ENCODE measurements at regions not wholly inside any gene's neighbourhood (a gene's known extent, or its start where the extent isn't known, plus 50 kb on each side); places are given as distances from the start of the nearest gene placed in this dataset.

- Histone ChIP-seq H3K4me3 (no peak overlapping the region), H3K4me1 (peaks cover 0 to 31% (median 15%) of the 10 kb centered on the region in 4 donors), H3K27ac (no peak overlapping the region), H3K36me3 (no peaks in the 10 kb centered on the region), H3K9me3 (no peaks in the 10 kb centered on the region), H3K27me3 (no peaks in the 10 kb centered on the region)
- DNase-seq, result peak in 1 of 2 donors; percentile 2
- WGBS, 5 donors, result 88 to 94% (median 92%) methylated on average over 8 of the region's 8 CpGs
- no peak for TF ChIP-seq CTCF (IDR thresholded peaks at IDR 0.05)
- TF ChIP-seq EP300 (IDR thresholded peaks at IDR 0.05), result no peak
- TF ChIP-seq POLR2AphosphoS5 (IDR thresholded peaks at IDR 0.05), result no peak
- no peak for TF ChIP-seq POLR2A (IDR thresholded peaks at IDR 0.05)
- intact Hi-C loops (cut with DNase I; ENCODE audit: low total_unique reads), result no loop called here
These were observed 245.1 kb upstream of the TLE3 start for GRCh38 chr15:70342554-70343548.

GRCh38 chr15:70342141-70342540, 244.4 kb upstream of the TLE3 start:
- no peak for TF ChIP-seq POLR2A (IDR thresholded peaks at IDR 0.05)
- TF ChIP-seq POLR2AphosphoS5 (IDR thresholded peaks at IDR 0.05), result no peak
- no peak for TF ChIP-seq CTCF (IDR thresholded peaks at IDR 0.05)
- no peak for TF ChIP-seq EP300 (IDR thresholded peaks at IDR 0.05)
- Histone ChIP-seq H3K4me3 (no peak overlapping the region), H3K4me1 (peaks cover 0 to 31% (median 17%) of the 10 kb centered on the region in 4 donors), H3K9me3 (no peaks in the 10 kb centered on the region), H3K27ac (no peak overlapping the region), H3K27me3 (no peaks in the 10 kb centered on the region), H3K36me3 (no peaks in the 10 kb centered on the region)
- intact Hi-C loops (cut with DNase I; ENCODE audit: low total_unique reads), result no loop called here
- 89 to 94% (median 91%) methylated on average over 7 of the region's 7 CpGs for WGBS, 5 donors
- DNase-seq, result no peak

GRCh38 chr15:70341566-70341965, 243.8 kb upstream of the TLE3 start:
- H3K36me3 ChIP-seq, result no peaks in the 10 kb centered on the region
- no peak overlapping the region for H3K27ac ChIP-seq
- H3K4me1 ChIP-seq, result peaks cover 0 to 32% (median 18%) of the 10 kb centered on the region in 4 donors
- H3K9me3 ChIP-seq, result no peaks in the 10 kb centered on the region
- TF ChIP-seq CTCF (IDR thresholded peaks at IDR 0.05), result no peak
- no peak for TF ChIP-seq EP300 (IDR thresholded peaks at IDR 0.05)
- TF ChIP-seq POLR2AphosphoS5 (IDR thresholded peaks at IDR 0.05), result no peak
- TF ChIP-seq POLR2A (IDR thresholded peaks at IDR 0.05), result no peak
- H3K4me3 ChIP-seq, result no peak overlapping the region
- 75 to 91% (median 80%) methylated on average over 5 of the region's 5 CpGs for WGBS, 5 donors
- intact Hi-C loops (cut with DNase I; ENCODE audit: low total_unique reads), result no loop called here
- no peak for DNase-seq
- no peaks in the 10 kb centered on the region for H3K27me3 ChIP-seq

- no peak for DNase-seq
- intact Hi-C loops (cut with DNase I; ENCODE audit: low total_unique reads), result no loop called here
- 60 to 85% (median 78%) methylated on average over 1 of the region's 1 CpG for WGBS, 5 donors
- Histone ChIP-seq H3K4me1 (peaks cover 0 to 32% (median 18%) of the 10 kb centered on the region in 4 donors), H3K4me3 (no peak overlapping the region), H3K27ac (peak overlapping the region in 3 of 5 donors; percentile 4 to 63 (median 61)), H3K27me3 (no peaks in the 10 kb centered on the region), H3K9me3 (peaks cover 0 to 1% (median 0%) of the 10 kb centered on the region in 4 donors), H3K36me3 (no peaks in the 10 kb centered on the region)
- no peak for TF ChIP-seq EP300 (IDR thresholded peaks at IDR 0.05)
- no peak for TF ChIP-seq POLR2AphosphoS5 (IDR thresholded peaks at IDR 0.05)
- TF ChIP-seq POLR2A (IDR thresholded peaks at IDR 0.05), result no peak
- no peak for TF ChIP-seq CTCF (IDR thresholded peaks at IDR 0.05)
These were observed 242.8 kb upstream of the TLE3 start for GRCh38 chr15:70340494-70340870.

Data from stomach (tissue), 8 donors.